GM18505 (cell line): ENCODE measurements at regions not wholly inside any gene's neighbourhood (a gene's known extent, or its start where the extent isn't known, plus 50 kb on each side); places are given as distances from the start of the nearest gene placed in this dataset.
"Not testable (repeated sequence)": the region's sequence is repeated elsewhere in the genome, so short reads cannot be mapped to it uniquely, and the experiment has no call there.

Experiments
- ATAC-seq: cut with Tn5 transposase; IDR thresholded peaks from one replicate; pipeline ENCODE4 v1.9.1; 2021; ENCODE audit not compliant: unreplicated experiment
- POLR2A ChIP-seq: IDR thresholded peaks from 4 replicates; pipeline ENCODE4 v1.6.1; 2011; ENCODE audit warnings: borderline replicate concordance; ENCODE audit not compliant: insufficient read depth, insufficient read length; ENCODE audit errors: extremely low read depth

GRCh38 chr12:43277651-43278540 is 274.1 kb downstream of the ADAMTS20 start:
- no peak for TF ChIP-seq POLR2A
- ATAC-seq: peak; percentile 97

GRCh38 chr12:43273467-43273866 is 278.5 kb downstream of the ADAMTS20 start:
- ATAC-seq: no peak
- TF ChIP-seq POLR2A: no peak

DNA sequence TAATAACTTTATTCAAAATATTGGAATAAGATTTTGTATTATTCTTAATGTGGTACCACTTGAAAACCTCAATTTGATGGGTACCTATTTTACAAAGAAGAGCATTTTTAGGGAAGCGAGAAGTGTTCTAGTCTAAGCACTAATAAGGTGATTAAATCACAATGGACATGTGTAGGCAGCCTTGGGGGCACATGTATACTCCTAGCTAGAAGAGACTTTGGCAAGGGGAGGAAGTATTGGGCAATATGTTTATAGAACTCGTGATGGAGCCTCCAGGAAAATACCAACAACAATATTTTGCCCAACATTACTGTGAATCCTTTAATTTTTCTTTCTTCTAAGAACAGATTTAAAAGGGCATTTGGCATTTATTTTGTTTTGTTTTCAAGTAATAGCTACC is 280.3 kb downstream of the ADAMTS20 start:
- ATAC-seq: no peak
- TF ChIP-seq POLR2A: no peak

DNA sequence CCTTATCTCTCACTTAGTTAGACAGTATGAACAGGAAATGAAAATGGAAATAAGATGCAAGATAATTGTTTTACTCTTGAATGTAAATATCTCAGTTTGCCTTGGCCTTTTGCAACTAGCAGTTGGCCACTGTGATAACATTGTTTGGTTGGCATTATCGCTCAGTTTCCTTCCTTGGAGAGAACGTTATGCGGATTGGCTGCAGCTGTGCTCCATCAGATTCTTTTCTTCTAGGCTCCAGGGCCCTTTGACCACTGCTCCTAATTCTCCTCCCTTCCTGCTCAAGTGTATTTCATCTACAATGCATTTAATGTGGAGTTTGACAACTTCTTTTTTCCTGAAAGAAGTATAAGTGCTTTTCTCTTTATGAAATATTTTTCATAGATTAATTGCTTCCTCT is 284.2 kb downstream of the ADAMTS20 start:
- ATAC-seq: no peak
- no peak for TF ChIP-seq POLR2A

DNA sequence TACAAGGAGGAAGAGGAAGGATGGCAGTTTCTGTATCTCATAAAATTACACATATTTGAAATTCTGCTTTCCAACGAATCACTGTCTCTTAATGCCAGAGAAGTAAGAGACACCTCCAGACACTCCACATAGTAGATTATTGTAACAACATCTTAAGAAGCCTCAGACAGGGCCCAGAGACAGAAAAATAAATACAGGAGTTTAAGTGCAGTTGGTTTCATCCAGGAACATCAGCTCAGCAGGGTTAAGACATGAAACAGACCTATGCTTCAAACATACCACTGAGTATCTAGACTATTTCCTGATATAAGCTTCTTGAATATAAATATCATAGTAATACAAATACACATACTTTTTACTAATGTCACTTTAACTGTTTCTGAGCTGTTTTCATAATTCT is 290.3 kb downstream of the ADAMTS20 start:
- no peak for ATAC-seq
- TF ChIP-seq POLR2A: no peak

GRCh38 chr12:43255522-43256111 is 296.4 kb downstream of the ADAMTS20 start:
- no peak for ATAC-seq
- TF ChIP-seq POLR2A: no peak

DNA sequence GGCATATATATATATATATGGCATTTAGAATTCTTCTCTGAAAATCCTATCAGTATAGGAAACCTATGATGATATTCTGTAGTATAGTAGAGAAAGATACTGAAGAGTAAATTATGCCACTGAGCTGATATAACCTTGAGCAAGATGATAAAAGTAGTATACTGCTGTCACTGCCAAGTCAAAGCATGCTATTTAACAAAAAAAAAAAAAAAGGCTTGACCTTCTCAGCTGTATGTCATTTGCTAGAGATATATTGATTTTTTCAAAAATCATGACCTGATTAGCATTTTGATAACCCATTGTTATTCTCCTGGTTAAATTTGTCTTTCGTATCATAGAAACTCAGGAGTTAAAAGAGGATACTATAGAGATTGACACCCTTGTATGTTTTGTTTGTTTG is 299.4 kb downstream of the ADAMTS20 start:
- TF ChIP-seq POLR2A: no peak
- no peak for ATAC-seq

GRCh38 chr12:43245947-43246346 is 306.1 kb downstream of the ADAMTS20 start:
- TF ChIP-seq POLR2A: no peak
- no peak for ATAC-seq

DNA sequence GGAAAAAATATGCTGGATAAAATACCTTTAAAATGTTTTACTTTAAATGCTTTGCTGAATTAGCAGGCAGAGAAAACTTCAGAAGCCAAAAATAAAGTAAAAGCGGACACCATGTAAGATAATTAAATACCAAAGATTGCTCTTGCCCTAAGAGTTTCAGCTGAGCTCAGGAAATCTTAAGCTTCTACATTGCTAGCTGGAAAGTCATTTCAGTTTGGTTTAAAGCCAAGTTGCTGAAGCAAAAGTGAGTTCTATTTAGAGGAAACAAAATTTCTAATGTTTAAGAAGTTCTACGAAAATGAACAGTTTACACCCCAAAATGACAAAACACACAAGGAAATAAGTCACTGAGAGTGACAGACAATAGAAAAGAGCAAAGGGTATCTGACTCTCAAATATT is 310.0 kb downstream of the ADAMTS20 start:
- no peak for ATAC-seq
- no peak for TF ChIP-seq POLR2A

DNA sequence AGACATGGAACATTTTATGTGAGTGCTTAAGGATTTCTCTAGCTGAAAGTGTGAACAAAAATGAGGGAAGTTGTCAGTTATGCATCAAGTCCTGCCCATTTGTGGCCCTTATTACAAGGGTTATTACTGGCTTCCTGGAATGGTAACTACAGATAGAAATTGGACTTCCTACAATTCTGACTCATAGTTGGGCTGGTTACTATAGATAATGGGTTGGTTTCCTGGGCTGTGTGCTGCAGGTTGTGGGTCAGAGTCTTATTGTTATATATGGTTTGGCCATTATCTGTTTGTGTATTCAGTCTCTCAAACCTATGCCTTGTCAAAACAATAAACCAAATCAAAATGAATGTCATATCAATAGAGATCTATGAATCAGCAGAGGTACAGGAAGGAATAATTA is 313.7 kb downstream of the ADAMTS20 start:
- ATAC-seq: no peak

GRCh38 chr12:43237238-43237879 is 314.6 kb downstream of the ADAMTS20 start:
- ATAC-seq: no peak
- TF ChIP-seq POLR2A: no peak

More for the DNA sequence above, 313.7 kb downstream of the ADAMTS20 start:
- no peak for TF ChIP-seq POLR2A

DNA sequence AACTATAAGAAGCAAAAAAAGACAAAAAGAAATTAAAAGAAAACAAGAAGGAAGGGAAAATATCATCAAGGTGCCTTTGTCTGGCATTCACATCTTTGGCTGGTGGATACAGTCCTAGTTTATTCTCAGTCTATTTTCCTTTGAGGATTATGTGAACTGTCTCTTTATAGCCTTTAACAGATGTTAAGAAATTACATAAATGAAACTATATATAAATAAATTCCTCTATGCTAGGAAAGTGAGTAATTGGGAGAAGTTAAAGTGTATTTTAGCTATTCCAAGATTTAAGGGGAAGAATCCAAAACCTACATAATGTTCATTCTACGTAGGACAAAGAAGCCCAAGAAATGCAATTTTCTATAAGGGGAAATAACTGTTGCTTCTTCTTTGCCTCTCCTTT is 316.3 kb downstream of the ADAMTS20 start:
- TF ChIP-seq POLR2A: no peak
- no peak for ATAC-seq

GRCh38 chr12:43233861-43234260 is 318.1 kb downstream of the ADAMTS20 start:
- TF ChIP-seq POLR2A: no peak
- ATAC-seq: no peak

DNA sequence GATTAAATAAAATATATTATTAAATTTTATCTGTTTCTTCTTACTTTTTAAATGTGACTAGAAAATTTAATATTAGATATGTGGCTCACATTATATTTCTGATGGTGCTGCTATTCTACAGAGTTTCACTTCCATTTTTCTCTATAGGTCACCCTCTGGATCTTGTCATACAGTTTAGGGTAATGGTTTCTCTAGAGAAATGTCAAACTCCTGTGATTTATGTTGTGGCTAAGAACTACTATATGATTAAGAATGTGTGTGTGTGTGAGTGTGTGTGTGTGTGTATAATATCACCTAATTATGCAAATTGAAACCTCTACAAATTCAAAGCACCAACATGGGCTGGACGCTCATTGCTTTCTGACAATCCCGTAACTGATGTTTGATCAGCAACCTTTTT is 325.9 kb downstream of the ADAMTS20 start:
- ATAC-seq: no peak
- TF ChIP-seq POLR2A: no peak

- not testable (repeated sequence) for ATAC-seq
Observed at GRCh38 chr12:43224190-43224805, 327.7 kb downstream of the ADAMTS20 start.
